ENCODE measurements at regions not wholly inside any gene's neighbourhood (a gene's known extent, or its start where the extent isn't known, plus 50 kb on each side); places are given as distances from the start of the nearest gene placed in this dataset.

GRCh38 chr14:95597784-95598211 is 62.9 kb downstream of the GLRX5 start:
- peak; percentile 35 for DNase-seq (ENCODE audit: low read depth)
- Histone ChIP-seq H3K27me3 (ENCODE audit: control insufficient read depth, insufficient read depth, low read length) (no peaks in the 10 kb centered on the region), H3K36me3 (ENCODE audit: control insufficient read depth, insufficient read depth, low read length) (no peaks in the 10 kb centered on the region), H3K4me3 (ENCODE audit: low read depth, low read length) (no peak overlapping the region)
- no peak for TF ChIP-seq CTCF (IDR thresholded peaks at IDR 0.05; ENCODE audit: insufficient read depth, low read length, severe bottlenecking)
- no peak for FAIRE-seq

- DNase-seq (ENCODE audit: low read depth) (no peak), FAIRE-seq (no peak)
- no peaks in the 10 kb centered on the region for H3K27me3 ChIP-seq (ENCODE audit: control insufficient read depth, insufficient read depth, low read length)
- TF ChIP-seq CTCF (IDR thresholded peaks at IDR 0.05; ENCODE audit: insufficient read depth, low read length, severe bottlenecking), result no peak
- no peak overlapping the region for H3K4me3 ChIP-seq (ENCODE audit: low read depth, low read length)
- no peaks in the 10 kb centered on the region for H3K36me3 ChIP-seq (ENCODE audit: control insufficient read depth, insufficient read depth, low read length)
Observed at GRCh38 chr14:95601650-95602049, 66.8 kb downstream of the GLRX5 start.

GRCh38 chr14:95603415-95603814 is 68.6 kb downstream of the GLRX5 start:
- no peaks in the 10 kb centered on the region for H3K36me3 ChIP-seq (ENCODE audit: control insufficient read depth, insufficient read depth, low read length)
- H3K4me3 ChIP-seq (ENCODE audit: low read depth, low read length), result no peak overlapping the region
- TF ChIP-seq CTCF (IDR thresholded peaks at IDR 0.05; ENCODE audit: insufficient read depth, low read length, severe bottlenecking), result no peak
- no peak for DNase-seq (ENCODE audit: low read depth)
- no peaks in the 10 kb centered on the region for H3K27me3 ChIP-seq (ENCODE audit: control insufficient read depth, insufficient read depth, low read length)
- FAIRE-seq, result no peak

- no peak for TF ChIP-seq CTCF (IDR thresholded peaks at IDR 0.05; ENCODE audit: insufficient read depth, low read length, severe bottlenecking)
- no peak for FAIRE-seq
- no peaks in the 10 kb centered on the region for H3K36me3 ChIP-seq (ENCODE audit: control insufficient read depth, insufficient read depth, low read length)
- no peak overlapping the region for H3K4me3 ChIP-seq (ENCODE audit: low read depth, low read length)
- no peak for DNase-seq (ENCODE audit: low read depth)
- no peaks in the 10 kb centered on the region for H3K27me3 ChIP-seq (ENCODE audit: control insufficient read depth, insufficient read depth, low read length)
Observed at GRCh38 chr14:95606266-95606665, 71.4 kb downstream of the GLRX5 start.

- TF ChIP-seq CTCF (IDR thresholded peaks at IDR 0.05; ENCODE audit: insufficient read depth, low read length, severe bottlenecking), result no peak
- no peak for FAIRE-seq
- no peaks in the 10 kb centered on the region for H3K36me3 ChIP-seq (ENCODE audit: control insufficient read depth, insufficient read depth, low read length)
- no peak for DNase-seq (ENCODE audit: low read depth)
- H3K4me3 ChIP-seq (ENCODE audit: low read depth, low read length), result no peak overlapping the region
- no peaks in the 10 kb centered on the region for H3K27me3 ChIP-seq (ENCODE audit: control insufficient read depth, insufficient read depth, low read length)
Observed at GRCh38 chr14:95608637-95609235, 73.9 kb downstream of the GLRX5 start.

GRCh38 chr14:95609398-95609990 is 74.6 kb downstream of the GLRX5 start:
- DNase-seq (ENCODE audit: low read depth) (peak; percentile 12), FAIRE-seq (no peak)
- no peak overlapping the region for H3K4me3 ChIP-seq (ENCODE audit: low read depth, low read length)
- no peaks in the 10 kb centered on the region for H3K36me3 ChIP-seq (ENCODE audit: control insufficient read depth, insufficient read depth, low read length)
- peak; percentile 45 for TF ChIP-seq CTCF (IDR thresholded peaks at IDR 0.05; ENCODE audit: insufficient read depth, low read length, severe bottlenecking)
- no peaks in the 10 kb centered on the region for H3K27me3 ChIP-seq (ENCODE audit: control insufficient read depth, insufficient read depth, low read length)
